ENCODE measurements at regions not wholly inside any gene's neighbourhood (a gene's known extent, or its start where the extent isn't known, plus 50 kb on each side); places are given as distances from the start of the nearest gene placed in this dataset.

GRCh38 chr11:110764485-110764884, 52.2 kb upstream of the ARHGAP20 start:
- Mint-ChIP-seq H3K9me3 (ENCODE audit: low read depth, unreplicated experiment) (no peaks in the 10 kb centered on the region), H3K36me3 (ENCODE audit: insufficient read depth, unreplicated experiment) (no peaks in the 10 kb centered on the region), H3K4me1 (ENCODE audit: low read depth, unreplicated experiment) (no peaks in the 10 kb centered on the region), H3K4me3 (ENCODE audit: low read depth, unreplicated experiment) (no peak overlapping the region), H3K27ac (ENCODE audit: unreplicated experiment) (no peak overlapping the region), H3K27me3 (ENCODE audit: unreplicated experiment) (peaks cover 23% of the 10 kb centered on the region)
- CTCF ChIA-PET, result no interaction called here
- intact Hi-C loops (cut with micrococcal nuclease; ENCODE audit: unreplicated experiment), result no loop called here
- BruUV-seq (replicated peaks), result no TSS peak
- no peak for DNase-seq
- TF ChIP-seq, protein P1, sequence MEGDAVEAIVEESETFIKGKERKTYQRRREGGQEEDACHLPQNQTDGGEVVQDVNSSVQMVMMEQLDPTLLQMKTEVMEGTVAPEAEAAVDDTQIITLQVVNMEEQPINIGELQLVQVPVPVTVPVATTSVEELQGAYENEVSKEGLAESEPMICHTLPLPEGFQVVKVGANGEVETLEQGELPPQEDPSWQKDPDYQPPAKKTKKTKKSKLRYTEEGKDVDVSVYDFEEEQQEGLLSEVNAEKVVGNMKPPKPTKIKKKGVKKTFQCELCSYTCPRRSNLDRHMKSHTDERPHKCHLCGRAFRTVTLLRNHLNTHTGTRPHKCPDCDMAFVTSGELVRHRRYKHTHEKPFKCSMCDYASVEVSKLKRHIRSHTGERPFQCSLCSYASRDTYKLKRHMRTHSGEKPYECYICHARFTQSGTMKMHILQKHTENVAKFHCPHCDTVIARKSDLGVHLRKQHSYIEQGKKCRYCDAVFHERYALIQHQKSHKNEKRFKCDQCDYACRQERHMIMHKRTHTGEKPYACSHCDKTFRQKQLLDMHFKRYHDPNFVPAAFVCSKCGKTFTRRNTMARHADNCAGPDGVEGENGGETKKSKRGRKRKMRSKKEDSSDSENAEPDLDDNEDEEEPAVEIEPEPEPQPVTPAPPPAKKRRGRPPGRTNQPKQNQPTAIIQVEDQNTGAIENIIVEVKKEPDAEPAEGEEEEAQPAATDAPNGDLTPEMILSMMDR (IDR thresholded peaks at IDR 0.05; ENCODE audit: unreplicated experiment), result no peak

DNA sequence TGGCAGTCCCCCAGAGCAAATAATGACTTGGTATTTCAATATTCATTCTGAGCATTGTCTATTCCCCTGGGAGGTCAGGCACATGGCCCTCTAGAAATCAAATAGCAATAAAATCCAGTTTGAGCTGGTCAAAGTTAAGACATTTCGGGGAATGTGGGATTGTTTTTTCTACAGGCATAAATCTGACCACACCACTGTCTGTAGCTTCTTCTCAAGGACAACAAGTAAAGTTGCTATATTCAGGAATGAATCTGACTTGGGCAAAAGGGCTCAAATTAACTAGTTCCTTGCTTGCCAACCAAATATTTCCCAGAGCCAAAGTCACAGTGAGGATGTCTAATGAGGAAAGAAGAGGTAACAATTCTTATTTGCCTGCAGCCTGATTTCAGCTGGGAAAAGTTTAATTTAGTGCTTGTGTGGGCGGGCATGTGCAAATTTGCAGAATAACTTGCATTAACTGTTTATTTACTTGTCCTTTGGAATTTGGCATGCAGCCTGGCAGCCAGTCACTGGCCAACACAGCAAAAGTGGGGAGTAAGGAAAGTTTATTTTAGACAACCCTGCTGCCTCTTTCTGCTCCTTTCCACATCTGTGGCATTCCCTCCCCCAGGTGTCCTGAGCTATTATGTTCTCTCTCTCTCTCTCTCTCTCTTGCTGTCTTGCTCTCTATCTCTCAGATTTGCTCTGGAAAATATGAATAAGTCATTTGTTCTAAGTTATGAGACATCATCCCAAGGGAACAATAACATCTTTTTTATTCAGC, 51.2 kb upstream of the ARHGAP20 start:
- no peaks in the 10 kb centered on the region for H3K9me3 Mint-ChIP-seq (ENCODE audit: low read depth, unreplicated experiment)
- intact Hi-C loops (cut with micrococcal nuclease; ENCODE audit: unreplicated experiment), result no loop called here
- H3K36me3 Mint-ChIP-seq (ENCODE audit: insufficient read depth, unreplicated experiment), result no peaks in the 10 kb centered on the region
- H3K27ac Mint-ChIP-seq (ENCODE audit: unreplicated experiment), result no peak overlapping the region
- H3K27me3 Mint-ChIP-seq (ENCODE audit: unreplicated experiment), result peaks cover 17% of the 10 kb centered on the region
- no TSS peak for BruUV-seq (replicated peaks)
- TF ChIP-seq, protein P1 (IDR thresholded peaks at IDR 0.05; ENCODE audit: unreplicated experiment), result no peak
- H3K4me1 Mint-ChIP-seq (ENCODE audit: low read depth, unreplicated experiment), result no peaks in the 10 kb centered on the region
- H3K4me3 Mint-ChIP-seq (ENCODE audit: low read depth, unreplicated experiment), result no peak overlapping the region
- no peak for DNase-seq
- CTCF ChIA-PET, result no interaction called here

DNA sequence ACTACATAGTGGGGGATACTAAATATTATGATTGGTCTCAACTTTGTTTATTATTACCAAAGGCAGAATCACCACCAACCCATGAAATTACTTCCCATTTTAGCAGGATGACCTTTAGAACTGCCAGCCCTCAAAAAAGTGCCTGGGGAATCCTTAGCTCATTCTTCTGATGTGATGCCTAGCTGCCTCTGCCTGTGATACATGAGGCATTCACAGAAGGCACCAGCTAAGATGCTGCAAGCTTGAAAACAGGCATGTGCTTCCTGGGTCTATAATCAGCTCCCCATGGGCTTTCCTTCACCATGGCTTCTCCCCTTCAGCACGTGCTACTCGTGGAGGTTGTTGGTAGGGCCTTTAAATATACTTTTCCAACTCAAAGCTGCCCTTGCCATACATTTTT, 50.4 kb upstream of the ARHGAP20 start:
- Mint-ChIP-seq H3K9me3 (ENCODE audit: low read depth, unreplicated experiment) (no peaks in the 10 kb centered on the region), H3K27ac (ENCODE audit: unreplicated experiment) (no peak overlapping the region), H3K27me3 (ENCODE audit: unreplicated experiment) (peaks cover 9% of the 10 kb centered on the region), H3K36me3 (ENCODE audit: insufficient read depth, unreplicated experiment) (no peaks in the 10 kb centered on the region), H3K4me1 (ENCODE audit: low read depth, unreplicated experiment) (no peaks in the 10 kb centered on the region), H3K4me3 (ENCODE audit: low read depth, unreplicated experiment) (no peak overlapping the region)
- DNase-seq, result no peak
- TF ChIP-seq, protein P1 (IDR thresholded peaks at IDR 0.05; ENCODE audit: unreplicated experiment), result no peak
- BruUV-seq (replicated peaks), result no TSS peak
- CTCF ChIA-PET, result no interaction called here
- intact Hi-C loops (cut with micrococcal nuclease; ENCODE audit: unreplicated experiment), result no loop called here

All from Calu3 (cell line).